SK-N-MC (cell line): ENCODE measurements at regions not wholly inside any gene's neighbourhood (a gene's known extent, or its start where the extent isn't known, plus 50 kb on each side); places are given as distances from the start of the nearest gene placed in this dataset.

Source experiments
- EZH2 ChIP-seq: fragments of 200-600 bp; sonication (generic); IDR thresholded peaks from one replicate; pipeline ENCODE4 v1.6.1; 2017; ENCODE audit warnings: antibody characterized with exemption
- FOXP2 ChIP-seq: optimal IDR thresholded peaks from 2 replicates; pipeline ENCODE3; 2011; ENCODE audit warnings: mild to moderate bottlenecking, moderate library complexity; ENCODE audit not compliant: insufficient read depth; ENCODE audit errors: extremely low read length, control extremely low read depth
- POLR2AphosphoS5 ChIP-seq: IDR thresholded peaks from 2 replicates; pipeline ENCODE4 v1.6.1; 2012; ENCODE audit warnings: mild to moderate bottlenecking, low read depth, low read length, borderline replicate concordance

- TF ChIP-seq POLR2AphosphoS5 (no peak), EZH2 (no peak), FOXP2 (no peak)
Observed at GRCh38 chr18:64645753-64646152, 496.9 kb upstream of the LINC00305 start.
